Ovary (tissue), 7 donors: ENCODE measurements at regions not wholly inside any gene's neighbourhood (a gene's known extent, or its start where the extent isn't known, plus 50 kb on each side); places are given as distances from the start of the nearest gene placed in this dataset.

Experiments
- DNase-seq, 5 donors: peaks; one replicate each; pipeline ENCODE4 v3.0.0-alpha.2; 2019 to 2020
- H3K27ac ChIP-seq, 2 donors: fragments of 200-600 bp; one replicate each; pipeline versions ENCODE4 v1.5.1 to v1.8.0; 2019 to 2022
- H3K27me3 ChIP-seq: fragments of 200-600 bp; one replicate; pipeline ENCODE4 v1.8.0; 2022
- H3K36me3 ChIP-seq: fragments of 200-600 bp; sonication (generic); one replicate; pipeline ENCODE4 v1.5.1; 2019
- H3K4me1 ChIP-seq: one replicate; pipeline ENCODE4 v1.8.1; 2013; ENCODE audit warnings: mild to moderate bottlenecking, moderate library complexity; ENCODE audit not compliant: insufficient read depth
- H3K4me3 ChIP-seq: fragments of 200-600 bp; sonication (generic); one replicate; pipeline ENCODE4 v1.5.1; 2017
- H3K9me3 ChIP-seq, 2 donors: fragments of 200-600 bp in 1 of 2; sonication (generic) in 1 of 2; one replicate each; pipeline versions ENCODE4 v1.5.1 to v1.8.1; 2013 to 2019; ENCODE audit warnings: mild to moderate bottlenecking in 1 of 2, moderate library complexity in 1 of 2
- CTCF ChIP-seq, 3 donors: fragments of 450-650 bp in 2 of 3; fragments of 200-600 bp in 1 of 3; IDR thresholded peaks; one replicate each; pipeline versions ENCODE4 v1.5.1 to v1.8.0; 2016 to 2022; ENCODE audit warnings: antibody characterized with exemption in 3 of 3, mild to moderate bottlenecking in 1 of 3
- EP300 ChIP-seq: sonication (generic); formaldehyde crosslinking; IDR thresholded peaks from one replicate; pipeline ENCODE4 v1.6.1; 2017; ENCODE audit warnings: antibody characterized with exemption
- POLR2A ChIP-seq: fragments of 450-650 bp; IDR thresholded peaks from one replicate; pipeline ENCODE4 v1.6.1; 2017; ENCODE audit warnings: antibody characterized with exemption, mild to moderate bottlenecking, moderate library complexity
- WGBS, 3 donors: extraction: QIAGEN DNeasy Blood & Tissue Kit in 1 of 3; methylation state at CpG; one replicate each; pipeline versions ENCODE4 v1.1.5 to v1.1.7; 2013 to 2017; 5-methylcytosine and 5-hydroxymethylcytosine counted together
- intact Hi-C, 4 donors: fragments of 100-400 bp; cut with DNase I; formaldehyde crosslinking; loops; one replicate each; pipeline versions ENCODE4 v1.11.0 to v1.15.1; 2022 to 2023
- donor health status: DM: no; HTN: no; CAD: no; lungs with moderate emphysema.
- donor health status: DM: no; HTN: no; CAD: no.
- donor health status: Bipolar disorder and iron deficiency.
- donor health status: DM: no; HTN: no; CAD: no.
- donor health status: DM: yes; HTN: yes; CAD: no.

- WGBS, 3 donors: 82 to 87% (median 85%) methylated on average over 4 of the region's 4 CpGs
- DNase-seq: no peak
- H3K4me1 ChIP-seq: no peaks in the 10 kb centered on the region
- intact Hi-C loops: no loop called here
- no peaks in the 10 kb centered on the region for H3K9me3 ChIP-seq
- H3K27ac ChIP-seq: no peak overlapping the region
- TF ChIP-seq POLR2A: no peak
- no peak for TF ChIP-seq CTCF (IDR thresholded peaks at IDR 0.05)
- TF ChIP-seq EP300: no peak
- no peaks in the 10 kb centered on the region for H3K36me3 ChIP-seq
- H3K4me3 ChIP-seq: no peak overlapping the region
- H3K27me3 ChIP-seq: no peaks in the 10 kb centered on the region
Observed at GRCh38 chr1:222886194-222886854, 71.5 kb downstream of the DISP1 start.

GRCh38 chr1:222886878-222887351, 72.1 kb downstream of the DISP1 start:
- intact Hi-C loops: no loop called here
- Histone ChIP-seq H3K27me3 (no peaks in the 10 kb centered on the region), H3K4me1 (no peaks in the 10 kb centered on the region), H3K36me3 (no peaks in the 10 kb centered on the region), H3K9me3 (no peaks in the 10 kb centered on the region), H3K27ac (no peak overlapping the region), H3K4me3 (no peak overlapping the region)
- DNase-seq: no peak
- WGBS, 3 donors: 7 to 37% (median 13%) methylated on average over 1 of the region's 1 CpG
- TF ChIP-seq POLR2A: no peak

- Histone ChIP-seq H3K36me3 (no peaks in the 10 kb centered on the region), H3K4me3 (no peak overlapping the region), H3K9me3 (no peaks in the 10 kb centered on the region), H3K4me1 (no peaks in the 10 kb centered on the region), H3K27me3 (no peaks in the 10 kb centered on the region), H3K27ac (no peak overlapping the region)
- WGBS, 3 donors: 54 to 61% (median 54%) methylated on average over 1 of the region's 1 CpG
- TF ChIP-seq POLR2A: no peak
- no peak for TF ChIP-seq EP300
- no peak for TF ChIP-seq CTCF (IDR thresholded peaks at IDR 0.05)
- intact Hi-C loops: no loop called here
- DNase-seq: no peak
Observed at GRCh38 chr1:222889440-222889839, 74.6 kb downstream of the DISP1 start.

- no peaks in the 10 kb centered on the region for H3K9me3 ChIP-seq
- H3K4me1 ChIP-seq: no peaks in the 10 kb centered on the region
- H3K27me3 ChIP-seq: no peaks in the 10 kb centered on the region
- 95 to 100% (median 96%) methylated on average over 2 of the region's 2 CpGs for WGBS, 3 donors
- TF ChIP-seq POLR2A (no peak), CTCF (IDR thresholded peaks at IDR 0.05) (no peak), EP300 (no peak)
- no peak overlapping the region for H3K27ac ChIP-seq
- DNase-seq: no peak
- intact Hi-C loops: no loop called here
- H3K36me3 ChIP-seq: no peaks in the 10 kb centered on the region
- H3K4me3 ChIP-seq: no peak overlapping the region
Observed at GRCh38 chr1:222890716-222891115, 75.9 kb downstream of the DISP1 start.

GRCh38 chr1:222891578-222891977, 76.7 kb downstream of the DISP1 start:
- no peak for TF ChIP-seq POLR2A
- TF ChIP-seq CTCF (IDR thresholded peaks at IDR 0.05): no peak
- no peak for TF ChIP-seq EP300
- Histone ChIP-seq H3K36me3 (no peaks in the 10 kb centered on the region), H3K27me3 (no peaks in the 10 kb centered on the region), H3K4me3 (no peak overlapping the region), H3K9me3 (no peaks in the 10 kb centered on the region), H3K4me1 (no peaks in the 10 kb centered on the region), H3K27ac (no peak overlapping the region)
- intact Hi-C loops: no loop called here
- DNase-seq: no peak
